ENCODE measurements at regions not wholly inside any gene's neighbourhood (a gene's known extent, or its start where the extent isn't known, plus 50 kb on each side); places are given as distances from the start of the nearest gene placed in this dataset.
"Not testable (repeated sequence)": the region's sequence is repeated elsewhere in the genome, so short reads cannot be mapped to it uniquely, and the experiment has no call there.

- TF ChIP-seq CTCF (IDR thresholded peaks at IDR 0.05); REST (IDR thresholded peaks at IDR 0.05; ENCODE audit: insufficient read depth in 1 of 2, low read depth in 2 of 2, low read length in 1 of 2): not testable (repeated sequence)
These were observed 81.0 kb downstream of the PPIAL4C start for GRCh38 chr1:149664624-149665023.

Data from Panc1 (cell line).